ENCODE measurements at regions not wholly inside any gene's neighbourhood (a gene's known extent, or its start where the extent isn't known, plus 50 kb on each side); places are given as distances from the start of the nearest gene placed in this dataset.

GRCh38 chr5:72607381-72607780, 100.2 kb upstream of the ZNF366 start:
- Histone ChIP-seq H3K27ac (no peak overlapping the region), H3K4me3 (no peak overlapping the region), H3K4me1 (replicated peaks in 1 of 2) (peaks cover 17 to 23% of the 10 kb centered on the region in 2 donors)
- no peak for ATAC-seq (replicated peaks in 6 of 8)
- in situ Hi-C loops (cut with MboI; ENCODE audit: low pct_unique_long_range_greater_than_20kb in 2 of 9, low sequenced_read_pairs in 9 of 9, unreplicated experiment in 9 of 9): no loop called here
- WGBS, 10 experiments: 100% methylated on average over 1 of the region's 2 CpGs; no CpG with 5 or more reads in 8 of the 10 experiments

GRCh38 chr5:72606525-72606924, 99.3 kb upstream of the ZNF366 start:
- H3K4me3 ChIP-seq: no peak overlapping the region
- no peak overlapping the region for H3K27ac ChIP-seq
- ATAC-seq (replicated peaks in 6 of 8): no peak
- 83 to 100% (median 100%) methylated on average over 1 to 4 of the region's 5 CpGs; no CpG with 5 or more reads in 5 of the 10 experiments for WGBS, 10 experiments
- in situ Hi-C loops (cut with MboI; ENCODE audit: low pct_unique_long_range_greater_than_20kb in 2 of 9, low sequenced_read_pairs in 9 of 9, unreplicated experiment in 9 of 9): no loop called here
- H3K4me1 ChIP-seq (replicated peaks in 1 of 2): peaks cover 17 to 23% of the 10 kb centered on the region in 2 donors

DNA sequence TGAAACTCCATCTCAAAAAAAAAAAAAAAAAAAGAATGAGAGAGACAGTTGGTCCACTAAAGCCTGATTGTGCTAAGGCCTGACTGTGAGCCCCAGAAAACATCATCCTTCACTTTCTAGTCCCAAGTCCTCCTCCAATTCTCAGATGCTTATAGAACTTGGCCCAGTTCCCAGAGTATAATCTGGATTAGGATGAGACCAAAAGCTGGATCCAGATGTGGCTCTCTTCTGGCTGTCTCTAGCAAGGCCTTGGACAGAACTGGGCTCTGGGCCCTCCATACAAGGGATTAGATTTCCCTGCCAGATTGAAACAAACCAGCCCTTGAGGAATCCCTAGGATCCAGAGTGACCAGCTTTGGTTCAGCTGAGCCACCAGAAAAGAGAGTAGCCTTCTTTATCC, 98.4 kb upstream of the ZNF366 start:
- Histone ChIP-seq H3K27ac (no peak overlapping the region), H3K4me1 (replicated peaks in 1 of 2) (peaks cover 13 to 17% of the 10 kb centered on the region in 2 donors), H3K4me3 (no peak overlapping the region)
- no peak for ATAC-seq (replicated peaks in 6 of 8)
- in situ Hi-C loops (cut with MboI; ENCODE audit: low pct_unique_long_range_greater_than_20kb in 2 of 9, low sequenced_read_pairs in 9 of 9, unreplicated experiment in 9 of 9): no loop called here

- in situ Hi-C loops (cut with MboI; ENCODE audit: low pct_unique_long_range_greater_than_20kb in 2 of 9, low sequenced_read_pairs in 9 of 9, unreplicated experiment in 9 of 9): no loop called here
- Histone ChIP-seq H3K27ac (no peak overlapping the region), H3K4me1 (replicated peaks in 1 of 2) (peaks cover 12 to 16% of the 10 kb centered on the region in 2 donors), H3K4me3 (no peak overlapping the region)
- no peak for ATAC-seq (replicated peaks in 6 of 8)
- WGBS, 10 experiments: 57 to 100% (median 75%) methylated on average over 1 to 2 of the region's 2 CpGs; no CpG with 5 or more reads in 1 of the 10 experiments
Observed at GRCh38 chr5:72604798-72605154, 97.6 kb upstream of the ZNF366 start.

DNA sequence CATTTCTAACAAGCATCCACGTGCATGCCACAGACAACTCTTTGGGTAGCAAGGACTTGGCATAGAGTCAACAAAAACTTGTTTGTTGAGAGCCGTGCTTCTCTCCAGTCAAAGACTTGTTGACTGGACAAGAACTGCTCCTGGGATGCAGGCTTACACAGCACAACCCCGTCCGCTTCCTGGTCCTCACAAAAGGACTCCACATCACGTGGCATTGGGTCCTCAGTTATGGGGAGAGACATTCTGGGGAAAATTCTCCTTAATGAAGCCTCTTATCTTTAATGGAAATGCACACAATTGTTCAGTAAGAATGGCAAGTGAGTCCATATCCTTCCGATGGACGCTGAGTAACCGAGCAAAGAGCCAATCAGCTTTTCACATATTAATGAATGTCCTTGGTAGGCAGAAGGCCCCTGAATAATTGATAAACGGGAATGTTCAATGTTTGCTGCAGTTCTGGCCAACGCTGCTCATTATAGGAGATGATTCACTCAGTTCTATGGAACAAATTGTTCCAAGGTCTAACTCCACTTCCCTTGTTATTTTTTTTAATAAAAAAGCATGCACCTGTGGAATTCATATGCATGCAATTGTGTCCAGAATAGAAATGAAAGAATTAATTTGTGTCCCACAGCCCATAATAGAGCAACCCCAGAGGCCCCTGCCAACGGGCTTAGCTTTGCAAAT, 97.0 kb upstream of the ZNF366 start:
- H3K4me3 ChIP-seq: no peak overlapping the region
- 65 to 93% (median 77%) methylated on average over 1 to 11 of the region's 11 CpGs; no CpG with 5 or more reads in 1 of the 10 experiments for WGBS, 10 experiments
- H3K4me1 ChIP-seq (replicated peaks in 1 of 2): peaks cover 12 to 16% of the 10 kb centered on the region in 2 donors
- peak in 2 of 8 experiments; percentile 45 to 66 for ATAC-seq (replicated peaks in 6 of 8)
- H3K27ac ChIP-seq: no peak overlapping the region
- in situ Hi-C loops (cut with MboI; ENCODE audit: low pct_unique_long_range_greater_than_20kb in 2 of 9, low sequenced_read_pairs in 9 of 9, unreplicated experiment in 9 of 9): no loop called here

DNA sequence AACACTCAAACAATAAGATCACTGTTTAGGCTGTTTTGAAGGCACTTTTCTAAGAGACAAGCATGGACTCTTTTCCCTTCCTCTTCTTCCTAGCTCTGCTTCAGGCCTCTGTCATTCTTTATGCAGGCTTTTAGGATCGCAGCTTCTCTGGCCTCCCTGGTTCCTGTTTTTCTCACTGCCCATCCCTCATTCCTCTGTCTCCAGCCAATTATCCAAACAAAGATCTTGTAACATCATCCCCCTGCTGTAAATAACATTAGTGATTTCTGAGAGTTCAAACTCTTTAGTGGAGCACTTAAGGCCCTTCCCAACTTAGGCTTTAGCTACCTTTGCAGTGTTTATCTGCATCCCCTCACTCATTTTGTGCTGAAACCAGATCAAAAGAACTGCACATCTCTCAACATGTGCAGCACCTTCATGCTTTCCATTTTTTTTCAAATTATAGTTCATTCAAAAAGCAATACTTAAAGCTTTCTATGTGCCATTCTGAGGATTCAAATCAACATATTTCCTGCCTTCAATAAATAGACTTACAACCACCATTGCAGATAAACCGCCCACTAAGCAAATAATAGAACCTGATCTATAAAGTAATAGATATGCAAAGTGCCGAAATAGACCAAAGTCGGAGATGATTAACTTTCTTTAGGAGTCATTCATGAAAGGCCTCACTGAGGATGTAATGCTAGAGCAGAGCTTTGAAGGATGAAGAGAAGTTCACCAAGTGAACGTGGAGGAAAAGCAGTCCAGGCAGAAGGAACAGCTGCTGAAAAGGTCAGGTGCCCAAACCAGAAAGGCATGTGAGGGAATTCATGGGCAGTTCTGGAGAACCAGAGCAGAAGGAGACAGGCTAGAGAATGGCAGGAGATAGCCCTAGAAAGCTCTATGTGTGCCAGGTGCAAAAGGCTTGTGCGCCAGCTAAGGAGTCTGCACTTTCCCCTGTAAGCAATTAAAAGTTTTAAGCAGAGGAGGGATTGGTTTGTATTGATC, 95.8 kb upstream of the ZNF366 start:
- H3K4me3 ChIP-seq: no peak overlapping the region
- ATAC-seq (replicated peaks in 6 of 8): no peak
- H3K4me1 ChIP-seq (replicated peaks in 1 of 2): peaks cover 9 to 10% of the 10 kb centered on the region in 2 donors
- in situ Hi-C loops (cut with MboI; ENCODE audit: low pct_unique_long_range_greater_than_20kb in 2 of 9, low sequenced_read_pairs in 9 of 9, unreplicated experiment in 9 of 9): no loop called here
- no peak overlapping the region for H3K27ac ChIP-seq
- 60 to 96% (median 71%) methylated on average over 3 to 6 of the region's 6 CpGs; no CpG with 5 or more reads in 1 of the 10 experiments for WGBS, 10 experiments

GRCh38 chr5:72601861-72602260, 94.7 kb upstream of the ZNF366 start:
- 64 to 100% (median 84%) methylated on average over 1 of the region's 1 CpG; no CpG with 5 or more reads in 2 of the 10 experiments for WGBS, 10 experiments
- Histone ChIP-seq H3K27ac (no peak overlapping the region), H3K4me3 (no peak overlapping the region), H3K4me1 (replicated peaks in 1 of 2) (peaks cover 19 to 22% of the 10 kb centered on the region in 2 donors)
- no peak for ATAC-seq (replicated peaks in 6 of 8)
- in situ Hi-C loops (cut with MboI; ENCODE audit: low pct_unique_long_range_greater_than_20kb in 2 of 9, low sequenced_read_pairs in 9 of 9, unreplicated experiment in 9 of 9): no loop called here

DNA sequence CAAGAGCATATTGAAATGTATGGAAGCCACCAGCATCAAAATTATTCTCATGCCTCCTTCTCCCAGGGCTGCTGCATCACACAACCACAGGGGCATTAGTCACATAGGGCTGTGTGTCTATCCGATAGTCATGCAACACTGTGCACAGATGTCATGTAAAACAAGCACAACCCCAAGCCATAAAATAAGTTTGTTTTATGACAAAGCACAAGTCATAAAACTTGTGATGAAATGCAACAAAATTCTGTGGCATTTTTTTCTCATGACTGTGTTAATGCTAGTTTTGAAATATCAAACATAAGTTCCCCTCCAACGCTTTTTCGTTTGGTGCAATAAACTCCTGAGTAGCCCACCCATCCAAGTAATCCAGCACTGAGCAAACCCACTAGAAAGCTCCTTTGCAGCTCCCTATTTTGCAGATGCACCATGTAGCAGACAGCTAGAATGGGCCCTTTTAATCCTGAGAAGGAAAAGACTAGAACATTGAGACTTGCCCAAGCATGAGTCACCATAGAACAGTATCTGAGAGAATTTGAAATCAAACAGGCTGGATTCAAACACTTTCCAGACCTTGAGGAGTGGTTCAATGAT, 93.3 kb upstream of the ZNF366 start:
- no peak overlapping the region for H3K27ac ChIP-seq
- peaks cover 20 to 24% of the 10 kb centered on the region in 2 donors for H3K4me1 ChIP-seq (replicated peaks in 1 of 2)
- WGBS, 10 experiments: 0 to 100% (median 85%) methylated on average over 1 to 3 of the region's 3 CpGs
- no peak overlapping the region for H3K4me3 ChIP-seq
- ATAC-seq (replicated peaks in 6 of 8): peak in 3 of 8 experiments; percentile 70 to 82 (median 82)
- in situ Hi-C loops (cut with MboI; ENCODE audit: low pct_unique_long_range_greater_than_20kb in 2 of 9, low sequenced_read_pairs in 9 of 9, unreplicated experiment in 9 of 9): no loop called here

DNA sequence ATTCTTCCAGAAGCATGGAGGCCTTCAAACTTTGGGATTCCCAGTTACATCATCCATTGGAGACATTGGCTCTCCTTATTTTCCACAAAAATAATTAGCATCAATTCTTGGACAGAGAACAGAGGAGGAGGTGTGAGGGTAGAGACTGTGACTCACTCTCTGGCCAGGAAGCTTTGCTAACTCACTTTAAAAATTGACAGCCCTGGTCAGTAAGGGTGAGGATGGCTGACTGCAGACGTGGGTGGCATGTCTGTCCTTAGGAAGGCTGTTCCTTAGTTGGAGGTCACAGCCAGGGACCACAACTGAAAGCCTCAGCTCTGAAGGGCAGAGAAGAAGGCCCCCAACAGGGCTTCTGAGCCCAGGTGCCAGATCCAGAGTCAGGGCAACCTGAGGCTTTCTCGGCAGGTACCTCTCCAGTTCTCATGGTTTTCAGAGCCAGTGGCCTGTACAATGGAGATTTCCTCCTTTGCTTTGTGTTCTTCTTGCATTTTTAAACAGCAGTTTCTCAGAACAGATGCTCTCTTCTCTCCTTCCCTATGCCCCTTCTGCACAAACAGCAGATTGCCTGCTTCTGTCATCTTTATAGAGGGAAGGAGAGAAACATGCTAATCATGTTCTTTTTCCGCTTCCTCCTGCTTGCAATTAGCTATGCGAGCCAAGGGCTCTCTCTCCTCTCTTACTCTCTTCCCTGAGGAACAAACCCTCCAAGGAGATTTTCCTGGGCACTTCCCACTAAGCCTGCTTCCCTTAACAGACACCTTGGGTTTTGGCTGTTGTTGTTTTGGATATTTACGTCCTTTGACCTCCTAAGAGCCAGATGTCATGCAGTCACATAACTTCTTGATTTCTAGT, 92.5 kb upstream of the ZNF366 start:
- no peak overlapping the region for H3K27ac ChIP-seq
- H3K4me1 ChIP-seq (replicated peaks in 1 of 2): peaks cover 19 to 23% of the 10 kb centered on the region in 2 donors
- in situ Hi-C loops (cut with MboI; ENCODE audit: low pct_unique_long_range_greater_than_20kb in 2 of 9, low sequenced_read_pairs in 9 of 9, unreplicated experiment in 9 of 9): no loop called here
- peak in 3 of 8 experiments; percentile 10 to 55 (median 19) for ATAC-seq (replicated peaks in 6 of 8)
- no peak overlapping the region for H3K4me3 ChIP-seq
- WGBS, 10 experiments: 8 to 100% (median 71%) methylated on average over 1 to 4 of the region's 5 CpGs

DNA sequence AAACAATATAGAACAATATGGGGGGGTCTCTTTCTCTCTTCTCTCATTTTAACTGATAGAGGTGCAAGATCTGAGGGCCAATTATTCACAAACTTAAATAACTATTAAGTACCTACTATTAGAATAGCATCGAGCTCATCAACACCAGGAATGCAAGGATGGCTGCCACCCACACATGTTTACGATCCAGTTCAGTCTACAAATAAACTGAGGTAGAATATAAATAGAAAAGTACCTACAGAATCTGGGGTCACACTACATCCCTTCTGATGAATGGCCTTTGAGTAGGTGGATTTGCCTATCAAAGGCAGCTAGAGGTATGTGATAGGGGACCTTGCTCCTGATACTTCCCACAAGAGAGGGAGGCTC, 91.8 kb upstream of the ZNF366 start:
- peaks cover 15 to 16% of the 10 kb centered on the region in 2 donors for H3K4me1 ChIP-seq (replicated peaks in 1 of 2)
- in situ Hi-C loops (cut with MboI; ENCODE audit: low pct_unique_long_range_greater_than_20kb in 2 of 9, low sequenced_read_pairs in 9 of 9, unreplicated experiment in 9 of 9): no loop called here
- WGBS, 10 experiments: 85 to 100% (median 100%) methylated on average over 1 to 2 of the region's 2 CpGs; no CpG with 5 or more reads in 3 of the 10 experiments
- H3K4me3 ChIP-seq: no peak overlapping the region
- H3K27ac ChIP-seq: no peak overlapping the region
- ATAC-seq (replicated peaks in 6 of 8): no peak

GRCh38 chr5:72598401-72599064, 91.3 kb upstream of the ZNF366 start:
- WGBS, 10 experiments: 20 to 100% (median 83%) methylated on average over 1 to 5 of the region's 5 CpGs; no CpG with 5 or more reads in 1 of the 10 experiments
- H3K27ac ChIP-seq: no peak overlapping the region
- H3K4me1 ChIP-seq (replicated peaks in 1 of 2): peaks cover 13 to 15% of the 10 kb centered on the region in 2 donors
- in situ Hi-C loops (cut with MboI; ENCODE audit: low pct_unique_long_range_greater_than_20kb in 2 of 9, low sequenced_read_pairs in 9 of 9, unreplicated experiment in 9 of 9): no loop called here
- H3K4me3 ChIP-seq: no peak overlapping the region
- ATAC-seq (replicated peaks in 6 of 8): no peak

DNA sequence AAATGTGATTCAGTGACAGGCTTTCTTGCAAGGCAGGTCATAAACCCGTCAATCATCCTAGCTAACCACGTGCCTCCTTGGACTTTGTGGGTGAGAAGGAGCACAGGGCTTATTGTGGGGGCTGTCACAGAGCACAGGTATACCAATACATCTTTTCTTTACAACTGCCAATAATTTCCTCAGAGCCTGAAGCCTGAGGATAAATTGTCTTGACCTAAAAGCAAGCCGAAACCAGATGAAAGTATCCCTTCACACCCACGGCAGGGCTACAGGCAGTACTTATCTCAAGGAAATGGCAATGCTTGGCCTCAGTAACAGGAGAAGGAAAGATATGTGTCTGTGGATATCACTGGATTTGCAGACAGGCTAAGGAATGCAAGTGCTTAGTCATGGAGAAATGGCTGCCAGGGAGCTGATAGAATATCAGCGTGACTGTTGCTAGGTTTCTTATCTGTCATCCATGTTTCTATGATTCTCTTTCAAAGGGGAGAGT, 90.3 kb upstream of the ZNF366 start:
- Histone ChIP-seq H3K4me3 (no peak overlapping the region), H3K4me1 (replicated peaks in 1 of 2) (peaks cover 13 to 15% of the 10 kb centered on the region in 2 donors), H3K27ac (peak overlapping the region in 1 of 2 donors; percentile 68)
- in situ Hi-C loops (cut with MboI; ENCODE audit: low pct_unique_long_range_greater_than_20kb in 2 of 9, low sequenced_read_pairs in 9 of 9, unreplicated experiment in 9 of 9): no loop called here
- peak in 7 of 8 experiments; percentile 36 to 96 (median 74) for ATAC-seq (replicated peaks in 6 of 8)
- 8 to 100% (median 72%) methylated on average over 1 to 5 of the region's 5 CpGs; no CpG with 5 or more reads in 3 of the 10 experiments for WGBS, 10 experiments
